ENCODE measurements at regions not wholly inside any gene's neighbourhood (a gene's known extent, or its start where the extent isn't known, plus 50 kb on each side); places are given as distances from the start of the nearest gene placed in this dataset.

GRCh38 chr6:112929641-112930040, 582.5 kb downstream of the RFPL4B start:
- Histone ChIP-seq H3K9me3 (no peaks in the 10 kb centered on the region), H3K36me3 (no peaks in the 10 kb centered on the region), H3K4me3 (no peak overlapping the region), H3K4me1 (no peaks in the 10 kb centered on the region), H3K27me3 (ENCODE audit: low read depth) (no peaks in the 10 kb centered on the region), H3K27ac (no peak overlapping the region)
- intact Hi-C loops (cut with DNase I) = no loop called here
- no peak for TF ChIP-seq CTCF (IDR thresholded peaks at IDR 0.05)
- DNase-seq = no peak
- ATAC-seq = no peak

- Histone ChIP-seq H3K27ac (no peak overlapping the region), H3K4me1 (no peaks in the 10 kb centered on the region), H3K9me3 (no peaks in the 10 kb centered on the region), H3K27me3 (ENCODE audit: low read depth) (no peaks in the 10 kb centered on the region), H3K4me3 (no peak overlapping the region), H3K36me3 (no peaks in the 10 kb centered on the region)
- intact Hi-C loops (cut with DNase I) = no loop called here
- TF ChIP-seq CTCF (IDR thresholded peaks at IDR 0.05) = no peak
- no peak for ATAC-seq
- DNase-seq = no peak
These were observed 584.7 kb downstream of the RFPL4B start for GRCh38 chr6:112931832-112932231.

- no peak for ATAC-seq
- no peaks in the 10 kb centered on the region for H3K4me1 ChIP-seq
These were observed 586.8 kb downstream of the RFPL4B start for GRCh38 chr6:112933947-112934346.

GRCh38 chr6:112934433-112935327, 587.5 kb downstream of the RFPL4B start:
- H3K9me3 ChIP-seq = no peaks in the 10 kb centered on the region
- H3K4me3 ChIP-seq = no peak overlapping the region
- H3K27ac ChIP-seq = no peak overlapping the region
- DNase-seq (no peak), ATAC-seq (no peak)
- TF ChIP-seq CTCF (IDR thresholded peaks at IDR 0.05) = no peak
- H3K4me1 ChIP-seq = no peaks in the 10 kb centered on the region
- intact Hi-C loops (cut with DNase I) = no loop called here
- H3K36me3 ChIP-seq = no peaks in the 10 kb centered on the region
- H3K27me3 ChIP-seq (ENCODE audit: low read depth) = no peaks in the 10 kb centered on the region

More at GRCh38 chr6:112933947-112934346, 586.8 kb downstream of the RFPL4B start:
- Histone ChIP-seq H3K4me3 (no peak overlapping the region), H3K27ac (no peak overlapping the region), H3K36me3 (no peaks in the 10 kb centered on the region), H3K9me3 (no peaks in the 10 kb centered on the region), H3K27me3 (ENCODE audit: low read depth) (no peaks in the 10 kb centered on the region)
- intact Hi-C loops (cut with DNase I) = no loop called here
- no peak for DNase-seq
- TF ChIP-seq CTCF (IDR thresholded peaks at IDR 0.05) = no peak

- no peak for TF ChIP-seq CTCF (IDR thresholded peaks at IDR 0.05)
- Histone ChIP-seq H3K27me3 (ENCODE audit: low read depth) (no peaks in the 10 kb centered on the region), H3K27ac (no peak overlapping the region)
These were observed 588.4 kb downstream of the RFPL4B start for GRCh38 chr6:112935402-112936078.

More at GRCh38 chr6:112935402-112936078, 588.4 kb downstream of the RFPL4B start:
- Histone ChIP-seq H3K4me3 (no peak overlapping the region), H3K4me1 (no peaks in the 10 kb centered on the region), H3K9me3 (no peaks in the 10 kb centered on the region), H3K36me3 (no peaks in the 10 kb centered on the region)
- no peak for ATAC-seq
- intact Hi-C loops (cut with DNase I) = no loop called here
- no peak for DNase-seq
